Smooth muscle cell (in vitro differentiated cells): ENCODE measurements at regions not wholly inside any gene's neighbourhood (a gene's known extent, or its start where the extent isn't known, plus 50 kb on each side); places are given as distances from the start of the nearest gene placed in this dataset.

Source experiments
- DNase-seq: peaks from one replicate; lab custom pipeline; 2025; ENCODE audit not compliant: unreplicated experiment; lab: John Stamatoyannopoulos, UW
- H2AFZ ChIP-seq: fragments of 200-600 bp; sonication (generic); 2 replicates; pipeline ENCODE4 v1.6.0; 2016; ENCODE audit warnings: antibody characterized with exemption, low read depth, mild to moderate bottlenecking
- H3F3A ChIP-seq: fragments of 200-600 bp; sonication (generic); 2 replicates; pipeline ENCODE4 v1.6.0; 2017; ENCODE audit warnings: antibody characterized with exemption, low read depth
- H3K27ac ChIP-seq: fragments of 200-600 bp; sonication (generic); 2 replicates; pipeline ENCODE4 v1.5.1; 2016; ENCODE audit warnings: low read depth, mild to moderate bottlenecking
- H3K27me3 ChIP-seq: fragments of 200-600 bp; sonication (generic); 2 replicates; pipeline ENCODE4 v1.6.1; 2016; ENCODE audit warnings: low read depth, mild to moderate bottlenecking
- H3K36me3 ChIP-seq: fragments of 200-600 bp; sonication (generic); 2 replicates; pipeline ENCODE4 v1.5.1; 2016; ENCODE audit warnings: low read depth
- H3K4me1 ChIP-seq: fragments of 200-600 bp; sonication (generic); 2 replicates; pipeline ENCODE4 v1.5.1; 2016; ENCODE audit warnings: low read depth
- H3K4me2 ChIP-seq: fragments of 200-600 bp; sonication (generic); 2 replicates; pipeline ENCODE4 v1.6.0; 2016; ENCODE audit warnings: mild to moderate bottlenecking
- H3K4me3 ChIP-seq: fragments of 200-600 bp; sonication (generic); 2 replicates; pipeline ENCODE4 v1.5.1; 2016; ENCODE audit warnings: mild to moderate bottlenecking
- H3K79me2 ChIP-seq: fragments of 200-600 bp; sonication (generic); 2 replicates; pipeline ENCODE4 v1.6.0; 2016; ENCODE audit warnings: low read depth, mild to moderate bottlenecking
- H3K9ac ChIP-seq: fragments of 200-600 bp; sonication (generic); 2 replicates; pipeline ENCODE4 v1.6.0; 2016; ENCODE audit warnings: low read depth
- H3K9me3 ChIP-seq: fragments of 200-600 bp; sonication (generic); replicated peaks from 2 replicates; pipeline ENCODE4 v1.5.1; 2016; ENCODE audit warnings: low read depth
- H4K20me1 ChIP-seq: fragments of 200-600 bp; sonication (generic); 2 replicates; pipeline ENCODE4 v1.6.0; 2016; ENCODE audit warnings: low read depth
- CTCF ChIP-seq: fragments of 200-600 bp; sonication (generic); IDR thresholded peaks from 2 replicates; pipeline ENCODE4 v1.5.1; 2017; ENCODE audit warnings: borderline replicate concordance, mild to moderate bottlenecking, antibody characterized with exemption; ENCODE audit not compliant: insufficient read depth, poor library complexity, severe bottlenecking
- WGBS: methylation state at CpG from one replicate; pipeline ENCODE4 v1.1.7; 2016; ENCODE audit warnings: low lambda C conversion rate; 5-methylcytosine and 5-hydroxymethylcytosine counted together

GRCh38 chr4:22999419-22999818 lies 306.7 kb downstream of the GBA3 start:
- TF ChIP-seq CTCF: no peak
- Histone ChIP-seq H3K4me1 (no peaks in the 10 kb centered on the region), H3K4me2 (no peak overlapping the region), H3K9ac (no peak overlapping the region), H3K36me3 (no peaks in the 10 kb centered on the region), H3K79me2 (no peaks in the 10 kb centered on the region), H3K4me3 (no peak overlapping the region), H3K27ac (no peak overlapping the region), H3K27me3 (no peaks in the 10 kb centered on the region), H4K20me1 (no peaks in the 10 kb centered on the region), H3F3A (no peaks in the 10 kb centered on the region), H2AFZ (no peak overlapping the region), H3K9me3 (no peaks in the 10 kb centered on the region)
- no peak for DNase-seq
- 93% methylated on average over 2 of the region's 2 CpGs for WGBS

GRCh38 chr4:22997358-22998224 lies 304.9 kb downstream of the GBA3 start:
- H4K20me1 ChIP-seq: no peaks in the 10 kb centered on the region
- H3K27me3 ChIP-seq: no peaks in the 10 kb centered on the region
- no peaks in the 10 kb centered on the region for H3F3A ChIP-seq
- H3K79me2 ChIP-seq: no peaks in the 10 kb centered on the region
- WGBS: 92% methylated on average over 12 of the region's 12 CpGs
- no peak overlapping the region for H3K4me3 ChIP-seq
- no peak for DNase-seq
- no peak for TF ChIP-seq CTCF
- no peaks in the 10 kb centered on the region for H3K4me1 ChIP-seq
- no peak overlapping the region for H3K4me2 ChIP-seq
- H3K27ac ChIP-seq: no peak overlapping the region
- no peak overlapping the region for H3K9ac ChIP-seq
- no peaks in the 10 kb centered on the region for H3K9me3 ChIP-seq
- no peaks in the 10 kb centered on the region for H3K36me3 ChIP-seq
- no peak overlapping the region for H2AFZ ChIP-seq

- H3K36me3 ChIP-seq: no peaks in the 10 kb centered on the region
- H3K4me3 ChIP-seq: no peak overlapping the region
- no peak for DNase-seq
- no peak for TF ChIP-seq CTCF
- no peak overlapping the region for H2AFZ ChIP-seq
- no peaks in the 10 kb centered on the region for H3K27me3 ChIP-seq
- no peaks in the 10 kb centered on the region for H3K9me3 ChIP-seq
- no peak overlapping the region for H3K9ac ChIP-seq
- no peaks in the 10 kb centered on the region for H3K4me1 ChIP-seq
- H3K4me2 ChIP-seq: no peak overlapping the region
- no peak overlapping the region for H3K27ac ChIP-seq
- H4K20me1 ChIP-seq: no peaks in the 10 kb centered on the region
- no peaks in the 10 kb centered on the region for H3K79me2 ChIP-seq
- WGBS: 56% methylated on average over 1 of the region's 1 CpG
- no peaks in the 10 kb centered on the region for H3F3A ChIP-seq
These were observed 298.8 kb downstream of the GBA3 start for GRCh38 chr4:22991576-22991975.

- Histone ChIP-seq H3F3A (no peaks in the 10 kb centered on the region), H3K27me3 (no peaks in the 10 kb centered on the region), H4K20me1 (no peaks in the 10 kb centered on the region), H3K4me2 (no peak overlapping the region), H2AFZ (no peak overlapping the region), H3K79me2 (no peaks in the 10 kb centered on the region), H3K27ac (no peak overlapping the region), H3K9ac (no peak overlapping the region), H3K4me1 (no peaks in the 10 kb centered on the region), H3K9me3 (no peaks in the 10 kb centered on the region), H3K36me3 (no peaks in the 10 kb centered on the region), H3K4me3 (no peak overlapping the region)
- no peak for DNase-seq
- no peak for TF ChIP-seq CTCF
These were observed 295.8 kb downstream of the GBA3 start for GRCh38 chr4:22988526-22988925.
